GM03348 (cell line): ENCODE measurements at regions not wholly inside any gene's neighbourhood (a gene's known extent, or its start where the extent isn't known, plus 50 kb on each side); places are given as distances from the start of the nearest gene placed in this dataset.

Experiments
- DNase-seq: peaks from one replicate; pipeline ENCODE4 v3.0.0; 2012; ENCODE audit warnings: low spot score

- no peak for DNase-seq
Observed at GRCh38 chr3:160622263-160623045, 54.5 kb upstream of the ARL14 start.

GRCh38 chr3:160618878-160619277 lies 53.5 kb upstream of the KPNA4 start:
- no peak for DNase-seq

GRCh38 chr3:160618363-160618762 lies 53.0 kb upstream of the KPNA4 start:
- no peak for DNase-seq

- DNase-seq: no peak
Observed at GRCh38 chr3:160617636-160618035, 52.3 kb upstream of the KPNA4 start.

- peak; percentile 27 for DNase-seq
Observed at GRCh38 chr3:160616716-160617115, 51.3 kb upstream of the KPNA4 start.

GRCh38 chr3:160616311-160616710 lies 50.9 kb upstream of the KPNA4 start:
- no peak for DNase-seq
